Ammon's horn (tissue), 1 donor: ENCODE measurements at regions not wholly inside any gene's neighbourhood (a gene's known extent, or its start where the extent isn't known, plus 50 kb on each side); places are given as distances from the start of the nearest gene placed in this dataset.

Source experiments
- DNase-seq: peaks from one replicate; pipeline ENCODE4 v3.0.0-alpha.2; 2016; ENCODE audit warnings: low spot score

- DNase-seq: no peak
Observed at GRCh38 chr10:44243851-44244510, 140.9 kb downstream of the CXCL12 start.

- no peak for DNase-seq
Observed at GRCh38 chr10:44242826-44243225, 142.1 kb downstream of the CXCL12 start.

- no peak for DNase-seq
Observed at GRCh38 chr10:44242091-44242490, 142.8 kb downstream of the CXCL12 start.

- no peak for DNase-seq
Observed at GRCh38 chr10:44240584-44241205, 144.2 kb downstream of the CXCL12 start.

GRCh38 chr10:44238212-44238611 lies 146.7 kb downstream of the CXCL12 start:
- DNase-seq: no peak

GRCh38 chr10:44237364-44238049 lies 147.4 kb downstream of the CXCL12 start:
- no peak for DNase-seq

- no peak for DNase-seq
Observed at GRCh38 chr10:44235363-44235762, 149.5 kb downstream of the CXCL12 start.

- DNase-seq: no peak
Observed at GRCh38 chr10:44234483-44234875, 150.4 kb downstream of the CXCL12 start.

GRCh38 chr10:44233561-44234482 lies 151.1 kb downstream of the CXCL12 start:
- DNase-seq: no peak

- no peak for DNase-seq
Observed at GRCh38 chr10:44217274-44217820, 167.6 kb downstream of the CXCL12 start.

- DNase-seq: no peak
Observed at GRCh38 chr10:44216073-44216472, 168.8 kb downstream of the CXCL12 start.

GRCh38 chr10:44209811-44210210 lies 175.1 kb downstream of the CXCL12 start:
- DNase-seq: no peak

- no peak for DNase-seq
Observed at GRCh38 chr10:44207160-44207559, 177.7 kb downstream of the CXCL12 start.

GRCh38 chr10:44206127-44206818 lies 178.6 kb downstream of the CXCL12 start:
- no peak for DNase-seq

GRCh38 chr10:44205067-44205466 lies 179.8 kb downstream of the CXCL12 start:
- no peak for DNase-seq

- no peak for DNase-seq
Observed at GRCh38 chr10:44203535-44203934, 181.4 kb downstream of the CXCL12 start.

- DNase-seq: no peak
Observed at GRCh38 chr10:44202952-44203351, 181.9 kb downstream of the CXCL12 start.

- DNase-seq: no peak
Observed at GRCh38 chr10:44201656-44202055, 183.2 kb downstream of the CXCL12 start.

GRCh38 chr10:44201011-44201410 lies 183.9 kb downstream of the CXCL12 start:
- no peak for DNase-seq

GRCh38 chr10:44199991-44200655 lies 184.8 kb downstream of the CXCL12 start:
- DNase-seq: no peak

GRCh38 chr10:44199267-44199666 lies 185.6 kb downstream of the CXCL12 start:
- DNase-seq: no peak
